ENCODE measurements at regions not wholly inside any gene's neighbourhood (a gene's known extent, or its start where the extent isn't known, plus 50 kb on each side); places are given as distances from the start of the nearest gene placed in this dataset.

GRCh38 chr9:81877047-81877446 lies 51.2 kb upstream of the SPATA31D4 start:
- Histone ChIP-seq H3K27ac (ENCODE audit: low read depth, low read length) (no peak overlapping the region), H3K36me3 (ENCODE audit: control insufficient read depth, insufficient read depth, low read length) (no peaks in the 10 kb centered on the region), H3K4me1 (ENCODE audit: control insufficient read depth, insufficient read depth, low read length) (no peaks in the 10 kb centered on the region), H3K9ac (ENCODE audit: extremely low read depth, low read length, poor library complexity, severe bottlenecking) (no peak overlapping the region), H3K9me3 (ENCODE audit: control insufficient read depth, low read length) (no peaks in the 10 kb centered on the region), H3K27me3 (ENCODE audit: control insufficient read depth, insufficient read depth, low read length, poor library complexity, severe bottlenecking) (no peaks in the 10 kb centered on the region), H3K4me3 (ENCODE audit: low read length) (no peak overlapping the region)
- TF ChIP-seq, protein P1, sequence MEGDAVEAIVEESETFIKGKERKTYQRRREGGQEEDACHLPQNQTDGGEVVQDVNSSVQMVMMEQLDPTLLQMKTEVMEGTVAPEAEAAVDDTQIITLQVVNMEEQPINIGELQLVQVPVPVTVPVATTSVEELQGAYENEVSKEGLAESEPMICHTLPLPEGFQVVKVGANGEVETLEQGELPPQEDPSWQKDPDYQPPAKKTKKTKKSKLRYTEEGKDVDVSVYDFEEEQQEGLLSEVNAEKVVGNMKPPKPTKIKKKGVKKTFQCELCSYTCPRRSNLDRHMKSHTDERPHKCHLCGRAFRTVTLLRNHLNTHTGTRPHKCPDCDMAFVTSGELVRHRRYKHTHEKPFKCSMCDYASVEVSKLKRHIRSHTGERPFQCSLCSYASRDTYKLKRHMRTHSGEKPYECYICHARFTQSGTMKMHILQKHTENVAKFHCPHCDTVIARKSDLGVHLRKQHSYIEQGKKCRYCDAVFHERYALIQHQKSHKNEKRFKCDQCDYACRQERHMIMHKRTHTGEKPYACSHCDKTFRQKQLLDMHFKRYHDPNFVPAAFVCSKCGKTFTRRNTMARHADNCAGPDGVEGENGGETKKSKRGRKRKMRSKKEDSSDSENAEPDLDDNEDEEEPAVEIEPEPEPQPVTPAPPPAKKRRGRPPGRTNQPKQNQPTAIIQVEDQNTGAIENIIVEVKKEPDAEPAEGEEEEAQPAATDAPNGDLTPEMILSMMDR (conservative IDR thresholded peaks at IDR 0.05): no peak
- Mint-ChIP-seq H3K9me3 (no peaks in the 10 kb centered on the region), H3K4me3 (no peak overlapping the region), H3K27ac (no peak overlapping the region), H3K4me1 (peaks cover 1% of the 10 kb centered on the region), H3K27me3 (ENCODE audit: insufficient read depth) (no peaks in the 10 kb centered on the region), H3K36me3 (ENCODE audit: low read depth) (no peaks in the 10 kb centered on the region)
- WGBS, 2 experiments (ENCODE audit: insufficient coverage in 1 of 2, insufficient read length in 1 of 2): 91 to 95% methylated on average over 6 to 9 of the region's 9 CpGs
- no peak for DNase-seq
